ENCODE measurements at regions not wholly inside any gene's neighbourhood (a gene's known extent, or its start where the extent isn't known, plus 50 kb on each side); places are given as distances from the start of the nearest gene placed in this dataset.
"Not testable (repeated sequence)": the region's sequence is repeated elsewhere in the genome, so short reads cannot be mapped to it uniquely, and the experiment has no call there.

GRCh38 chr3:159859424-159859823 is 129.2 kb upstream of the IL12A start:
- DNase-seq: peak; percentile 77

- DNase-seq: no peak
Measured at GRCh38 chr3:159859836-159860235, 128.8 kb upstream of the IL12A start.

- DNase-seq: peak; percentile 39
Measured at GRCh38 chr3:159860269-159861116, 128.1 kb upstream of the IL12A start.

GRCh38 chr3:159861369-159861987 is 127.2 kb upstream of the IL12A start:
- no peak for DNase-seq

- no peak for DNase-seq
Measured at GRCh38 chr3:159865041-159865579, 123.5 kb upstream of the IL12A start.

- DNase-seq: no peak
Measured at GRCh38 chr3:159866201-159866746, 122.4 kb upstream of the IL12A start.

GRCh38 chr3:159867372-159867771 is 121.3 kb upstream of the IL12A start:
- DNase-seq: no peak

- DNase-seq: no peak
Measured at GRCh38 chr3:159870723-159871122, 117.9 kb upstream of the IL12A start.

GRCh38 chr3:159872374-159873109 is 116.1 kb upstream of the IL12A start:
- no peak for DNase-seq

- no peak for DNase-seq
Measured at GRCh38 chr3:159875116-159875515, 113.5 kb upstream of the IL12A start.

- no peak for DNase-seq
Measured at GRCh38 chr3:159877924-159878323, 110.7 kb upstream of the IL12A start.

GRCh38 chr3:159879146-159879545 is 109.5 kb upstream of the IL12A start:
- no peak for DNase-seq

GRCh38 chr3:159879598-159879997 is 109.0 kb upstream of the IL12A start:
- DNase-seq: no peak

- DNase-seq: no peak
Measured at GRCh38 chr3:159881208-159881607, 107.4 kb upstream of the IL12A start.

- DNase-seq: no peak
Measured at GRCh38 chr3:159881828-159882309, 106.8 kb upstream of the IL12A start.

GRCh38 chr3:159882367-159882766 is 106.3 kb upstream of the IL12A start:
- DNase-seq: no peak

GRCh38 chr3:159882790-159883779 is 105.5 kb upstream of the IL12A start:
- DNase-seq: no peak

GRCh38 chr3:159884661-159885402 is 103.8 kb upstream of the IL12A start:
- no peak for DNase-seq

GRCh38 chr3:159886050-159886449 is 102.6 kb upstream of the IL12A start:
- DNase-seq: no peak

- DNase-seq: not testable (repeated sequence)
Measured at GRCh38 chr3:159886530-159886929, 102.1 kb upstream of the IL12A start.

GRCh38 chr3:159887168-159887567 is 101.5 kb upstream of the IL12A start:
- DNase-seq: no peak
